ENCODE measurements at regions not wholly inside any gene's neighbourhood (a gene's known extent, or its start where the extent isn't known, plus 50 kb on each side); places are given as distances from the start of the nearest gene placed in this dataset.

DNA sequence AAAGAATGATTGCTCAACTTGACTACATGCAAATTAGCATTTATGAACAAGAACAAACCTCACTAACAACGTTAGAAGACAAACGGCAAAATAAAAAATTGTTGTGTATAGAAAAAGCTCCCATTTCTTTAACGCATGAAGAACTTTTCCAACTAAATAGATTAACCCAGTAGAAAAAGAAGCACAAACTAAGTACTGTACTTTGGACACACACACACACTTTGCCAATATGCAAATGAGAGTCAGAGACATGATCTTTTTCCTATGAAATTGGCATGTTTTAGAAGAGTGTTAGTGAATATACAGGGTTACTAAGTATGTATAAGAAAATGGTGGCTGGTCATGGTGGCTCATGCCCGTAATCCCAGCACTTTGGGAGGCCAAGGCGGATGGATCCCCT is 355.6 kb downstream of the SH2D4B start:
- DNase-seq (ENCODE audit: extremely low spot score in 2 of 2): no peak
- no peak for TF ChIP-seq POLR2A (IDR thresholded peaks at IDR 0.05)
- TF ChIP-seq POLR2AphosphoS5 (IDR thresholded peaks at IDR 0.05; ENCODE audit: insufficient read depth in 1 of 2, low read depth in 1 of 2): no peak
- no peak for TF ChIP-seq CTCF (IDR thresholded peaks at IDR 0.05)
- H3K9me3 ChIP-seq: no peaks in the 10 kb centered on the region
- intact Hi-C loops (cut with DNase I): no loop called here
- no peak overlapping the region for H3K4me3 ChIP-seq
- H3K27ac ChIP-seq: no peak overlapping the region
- no peaks in the 10 kb centered on the region for H3K27me3 ChIP-seq
- H3K36me3 ChIP-seq: no peaks in the 10 kb centered on the region
- H3K4me1 ChIP-seq: no peaks in the 10 kb centered on the region

DNA sequence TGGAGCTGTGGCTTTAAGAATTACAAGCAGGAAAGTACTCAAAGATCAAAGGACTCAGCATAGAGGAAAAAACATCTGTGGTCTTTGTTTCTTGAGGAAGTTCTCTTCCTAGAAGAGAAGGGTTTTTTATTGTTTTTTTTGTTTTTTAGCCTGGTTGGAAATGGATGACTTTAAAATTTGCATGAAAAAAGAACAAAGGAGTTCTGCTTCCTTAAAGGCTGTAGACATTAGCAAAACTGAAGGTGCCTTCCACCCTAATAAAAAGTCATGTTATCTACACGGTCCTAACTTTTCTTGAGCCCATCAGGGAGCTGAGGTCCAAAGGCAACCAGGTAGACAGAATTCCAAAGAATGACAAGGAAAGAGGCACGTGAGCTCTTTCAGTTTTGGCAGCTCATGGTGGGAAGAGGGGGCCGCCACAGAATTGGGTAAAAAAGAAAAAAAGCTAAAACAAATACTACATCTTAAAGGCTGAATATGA is 356.6 kb downstream of the SH2D4B start:
- no peaks in the 10 kb centered on the region for H3K4me1 ChIP-seq
- intact Hi-C loops (cut with DNase I): no loop called here
- no peak overlapping the region for H3K4me3 ChIP-seq
- H3K27me3 ChIP-seq: no peaks in the 10 kb centered on the region
- H3K36me3 ChIP-seq: no peaks in the 10 kb centered on the region
- no peaks in the 10 kb centered on the region for H3K9me3 ChIP-seq
- no peak overlapping the region for H3K27ac ChIP-seq
- DNase-seq (ENCODE audit: extremely low spot score in 2 of 2): no peak
- TF ChIP-seq POLR2A (IDR thresholded peaks at IDR 0.05): no peak
- TF ChIP-seq POLR2AphosphoS5 (IDR thresholded peaks at IDR 0.05; ENCODE audit: insufficient read depth in 1 of 2, low read depth in 1 of 2): no peak
- TF ChIP-seq CTCF (IDR thresholded peaks at IDR 0.05): no peak

DNA sequence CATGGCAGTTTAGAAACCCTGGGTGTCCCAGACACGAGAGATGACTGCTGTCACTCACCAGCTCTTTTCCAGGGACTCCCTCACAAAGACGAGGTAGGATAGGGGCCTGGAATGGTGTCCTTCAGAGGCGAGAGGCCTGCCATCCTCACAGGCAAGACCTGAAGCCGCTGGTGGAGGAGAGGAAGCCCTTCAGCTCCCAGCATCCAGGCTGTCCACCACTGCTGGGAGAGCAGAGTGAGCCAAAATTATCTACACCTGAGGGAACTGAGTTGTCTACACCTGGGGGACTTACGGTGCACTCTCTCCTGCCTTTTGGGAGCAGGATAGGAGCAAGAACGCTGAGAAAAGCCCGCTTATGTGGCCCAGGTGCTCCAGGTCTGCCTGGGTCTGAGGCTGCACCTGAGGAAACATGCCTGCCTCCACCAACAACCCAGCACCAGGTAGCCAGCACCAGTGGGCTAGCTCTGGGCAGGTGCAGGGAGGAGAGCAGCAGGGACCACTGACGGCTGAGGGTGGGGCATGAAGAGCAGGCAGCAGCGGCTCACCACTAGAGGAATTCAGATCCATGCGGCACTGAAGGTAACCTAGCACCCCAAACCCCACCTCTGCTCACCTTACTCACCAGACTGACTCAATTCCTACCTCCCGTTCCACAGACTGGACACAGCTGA is 357.2 kb downstream of the SH2D4B start:
- H3K9me3 ChIP-seq: no peaks in the 10 kb centered on the region
- TF ChIP-seq CTCF (IDR thresholded peaks at IDR 0.05) (no peak), POLR2A (IDR thresholded peaks at IDR 0.05) (no peak), POLR2AphosphoS5 (IDR thresholded peaks at IDR 0.05; ENCODE audit: insufficient read depth in 1 of 2, low read depth in 1 of 2) (no peak)
- no peak overlapping the region for H3K27ac ChIP-seq
- no peak for DNase-seq (ENCODE audit: extremely low spot score in 2 of 2)
- H3K4me1 ChIP-seq: no peaks in the 10 kb centered on the region
- intact Hi-C loops (cut with DNase I): no loop called here
- H3K27me3 ChIP-seq: no peaks in the 10 kb centered on the region
- no peak overlapping the region for H3K4me3 ChIP-seq
- H3K36me3 ChIP-seq: no peaks in the 10 kb centered on the region

- Histone ChIP-seq H3K27ac (no peak overlapping the region), H3K4me3 (no peak overlapping the region), H3K4me1 (no peaks in the 10 kb centered on the region), H3K36me3 (no peaks in the 10 kb centered on the region), H3K9me3 (no peaks in the 10 kb centered on the region), H3K27me3 (no peaks in the 10 kb centered on the region)
- TF ChIP-seq POLR2AphosphoS5 (IDR thresholded peaks at IDR 0.05; ENCODE audit: insufficient read depth in 1 of 2, low read depth in 1 of 2): no peak
- no peak for TF ChIP-seq POLR2A (IDR thresholded peaks at IDR 0.05)
- TF ChIP-seq CTCF (IDR thresholded peaks at IDR 0.05): no peak
- no peak for DNase-seq (ENCODE audit: extremely low spot score in 2 of 2)
- intact Hi-C loops (cut with DNase I): loop anchor here (1.0 kb wide), 1 partner anchor 44 kb away; no protein-coding TSS in a partner anchor
Observed at GRCh38 chr10:80896076-80896475, 358.4 kb downstream of the SH2D4B start.

DNA sequence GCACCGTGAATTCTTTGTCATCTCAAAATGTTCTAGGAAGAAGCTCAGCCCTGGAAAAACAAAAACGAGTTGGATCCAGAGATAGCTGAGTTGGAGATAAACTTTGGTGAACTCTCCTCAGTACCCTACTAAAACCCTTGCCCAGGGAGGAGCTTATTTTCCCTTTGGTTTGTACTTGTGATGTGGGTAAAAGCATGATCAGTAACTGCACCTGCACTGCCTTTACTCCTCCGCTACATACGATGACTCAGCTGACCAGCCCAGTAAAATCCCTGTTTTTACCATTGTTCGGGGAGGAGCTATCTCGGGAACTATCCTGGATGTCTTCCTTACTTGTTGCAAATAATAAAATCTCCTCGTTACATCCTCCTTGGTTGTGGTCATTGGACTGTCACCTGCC is 359.3 kb downstream of the SH2D4B start:
- TF ChIP-seq POLR2AphosphoS5 (IDR thresholded peaks at IDR 0.05; ENCODE audit: insufficient read depth in 1 of 2, low read depth in 1 of 2) (no peak), CTCF (IDR thresholded peaks at IDR 0.05) (no peak), POLR2A (IDR thresholded peaks at IDR 0.05) (no peak)
- intact Hi-C loops (cut with DNase I): loop anchor here (1.0 kb wide), 1 partner anchor 45 kb away; no protein-coding TSS in a partner anchor

More for the DNA sequence above, 359.3 kb downstream of the SH2D4B start:
- DNase-seq (ENCODE audit: extremely low spot score in 2 of 2): no peak
- Histone ChIP-seq H3K4me1 (no peaks in the 10 kb centered on the region), H3K27me3 (no peaks in the 10 kb centered on the region), H3K4me3 (no peak overlapping the region), H3K9me3 (no peaks in the 10 kb centered on the region), H3K27ac (no peak overlapping the region), H3K36me3 (no peaks in the 10 kb centered on the region)
